H9 (cell line): ENCODE measurements at regions not wholly inside any gene's neighbourhood (a gene's known extent, or its start where the extent isn't known, plus 50 kb on each side); places are given as distances from the start of the nearest gene placed in this dataset.

Experiments
- DNase-seq: peaks from one replicate; pipeline ENCODE4 v3.0.0-alpha.2; 2017
- H2AFZ ChIP-seq: one replicate; pipeline ENCODE4 v1.6.1; 2013; ENCODE audit warnings: mild to moderate bottlenecking, low read length, control low read depth, moderate library complexity
- H2AK5ac ChIP-seq: 2 replicates; pipeline ENCODE4 v1.6.1; 2013; ENCODE audit warnings: low read length, control low read depth, mixed read lengths; ENCODE audit not compliant: insufficient read length
- H2BK120ac ChIP-seq: one replicate; pipeline ENCODE4 v1.6.1; 2013; ENCODE audit warnings: low read depth, mild to moderate bottlenecking, low read length, control low read depth, inconsistent platforms; ENCODE audit not compliant: poor library complexity, severe bottlenecking
- H2BK12ac ChIP-seq: 2 replicates; pipeline ENCODE4 v1.6.1; 2013; ENCODE audit warnings: low read length, control low read depth, mixed read lengths, low read depth; ENCODE audit not compliant: insufficient read length
- H2BK15ac ChIP-seq: 2 replicates; pipeline ENCODE4 v1.6.1; 2013; ENCODE audit warnings: low read depth, low read length, control low read depth
- H2BK20ac ChIP-seq: one replicate; pipeline ENCODE4 v1.6.1; 2013; ENCODE audit warnings: low read depth, mild to moderate bottlenecking, low read length, control low read depth, inconsistent platforms; ENCODE audit not compliant: poor library complexity, severe bottlenecking
- H2BK5ac ChIP-seq: 2 replicates; pipeline ENCODE4 v1.6.1; 2013; ENCODE audit warnings: low read length, control low read depth, mixed read lengths; ENCODE audit not compliant: insufficient read length
- H3K14ac ChIP-seq: 2 replicates; pipeline ENCODE4 v1.6.1; 2013; ENCODE audit warnings: low read length, control low read depth; ENCODE audit not compliant: insufficient read depth
- H3K18ac ChIP-seq: 2 replicates; pipeline ENCODE4 v1.6.1; 2013; ENCODE audit warnings: low read depth, mild to moderate bottlenecking, mixed read lengths, low read length, control low read depth; ENCODE audit not compliant: insufficient read length
- H3K23ac ChIP-seq: 2 replicates; pipeline ENCODE4 v1.6.1; 2013; ENCODE audit warnings: low read length, control low read depth, mixed read lengths, low read depth; ENCODE audit not compliant: insufficient read length
- H3K23me2 ChIP-seq: 2 replicates; pipeline ENCODE4 v1.6.1; 2013; ENCODE audit warnings: low read depth, mild to moderate bottlenecking, mixed read lengths, low read length, control low read depth; ENCODE audit not compliant: insufficient read length, poor library complexity, severe bottlenecking
- H3K27ac ChIP-seq: 2 replicates; pipeline ENCODE4 v1.5.1; 2013; ENCODE audit warnings: low read length, control low read depth, mixed read lengths, low read depth; ENCODE audit not compliant: insufficient read length
- H3K27me3 ChIP-seq: 2 replicates; pipeline ENCODE4 v1.6.1; 2013; ENCODE audit warnings: low read length, control low read depth, inconsistent platforms; ENCODE audit not compliant: insufficient read depth
- H3K4ac ChIP-seq: 2 replicates; pipeline ENCODE4 v1.6.1; 2013; ENCODE audit warnings: low read depth, mild to moderate bottlenecking, control low read depth, inconsistent platforms, low read length, moderate library complexity
- H3K4me1 ChIP-seq: 2 replicates; pipeline ENCODE4 v1.6.1; 2013; ENCODE audit warnings: low read length, control low read depth, inconsistent platforms; ENCODE audit not compliant: insufficient read depth
- H3K4me2 ChIP-seq: 2 replicates; pipeline ENCODE4 v1.6.1; 2013; ENCODE audit warnings: low read length, control low read depth, mixed read lengths; ENCODE audit not compliant: insufficient read length, insufficient read depth
- H3K56ac ChIP-seq: 2 replicates; pipeline ENCODE4 v1.6.1; 2013; ENCODE audit warnings: low read depth, mild to moderate bottlenecking, mixed read lengths, low read length, control low read depth; ENCODE audit not compliant: insufficient read length
- H3K79me1 ChIP-seq: 2 replicates; pipeline ENCODE4 v1.6.1; 2013; ENCODE audit warnings: low read depth, mild to moderate bottlenecking, moderate library complexity, low read length, control low read depth, inconsistent platforms; ENCODE audit not compliant: insufficient read depth, poor library complexity, severe bottlenecking
- H3K79me2 ChIP-seq: 2 replicates; pipeline ENCODE4 v1.6.1; 2013; ENCODE audit warnings: low read length, control low read depth, inconsistent platforms; ENCODE audit not compliant: insufficient read depth
- H3K9ac ChIP-seq: 2 replicates; pipeline ENCODE4 v1.6.1; 2013; ENCODE audit warnings: low read length, control low read depth, mixed read lengths; ENCODE audit not compliant: insufficient read length; ENCODE audit errors: extremely low read depth
- H3K9me3 ChIP-seq: one replicate; pipeline ENCODE4 v1.6.1; 2013; ENCODE audit warnings: low read depth, low read length, inconsistent platforms; ENCODE audit not compliant: control insufficient read depth
- H3T11ph ChIP-seq: one replicate; pipeline ENCODE4 v1.6.1; 2013; ENCODE audit warnings: mild to moderate bottlenecking, low read length, control low read depth, inconsistent platforms
- H4K20me1 ChIP-seq: one replicate; pipeline ENCODE4 v1.6.1; 2013; ENCODE audit not compliant: control insufficient read depth, insufficient read length, insufficient read depth
- H4K5ac ChIP-seq: 2 replicates; pipeline ENCODE4 v1.6.1; 2013; ENCODE audit warnings: low read depth, mild to moderate bottlenecking, mixed read lengths, low read length, control low read depth; ENCODE audit not compliant: insufficient read length
- H4K8ac ChIP-seq: replicated peaks from 2 replicates; pipeline ENCODE4 v1.6.1; 2013; ENCODE audit warnings: low read length, control low read depth, mixed read lengths, low read depth; ENCODE audit not compliant: insufficient read length
- H4K91ac ChIP-seq: 2 replicates; pipeline ENCODE4 v1.6.1; 2013; ENCODE audit warnings: low read depth, mild to moderate bottlenecking, moderate library complexity, mixed read lengths, low read length, control low read depth; ENCODE audit not compliant: insufficient read length
- H3K27ac Mint-ChIP-seq, 3 experiments: 2 replicates in 2 of 3; 3 replicates in 1 of 3; pipeline ENCODE4 v1.8.0; 2020 to 2021; ENCODE audit warnings: mixed read lengths in 3 of 3, mild to moderate bottlenecking in 1 of 3, moderate library complexity in 1 of 3
- H3K27me3 Mint-ChIP-seq: 2 replicates; pipeline ENCODE4 v1.8.0; 2021; ENCODE audit warnings: low read depth, mild to moderate bottlenecking, moderate library complexity, mixed read lengths
- H3K36me3 Mint-ChIP-seq, 3 experiments: 2 replicates in 2 of 3; 3 replicates in 1 of 3; pipeline ENCODE4 v1.8.0; 2020 to 2021; ENCODE audit warnings: low read depth in 3 of 3, mixed read lengths in 3 of 3; ENCODE audit not compliant: insufficient read depth in 1 of 3
- H3K4me1 Mint-ChIP-seq, 2 experiments: 2 replicates each; pipeline ENCODE4 v1.8.0; 2020; ENCODE audit warnings: mixed read lengths in 2 of 2
- H3K4me3 Mint-ChIP-seq, 2 experiments: 2 replicates in 1 of 2; 3 replicates in 1 of 2; pipeline ENCODE4 v1.8.0; 2020 to 2021; ENCODE audit warnings: mild to moderate bottlenecking in 2 of 2, mixed read lengths in 2 of 2, moderate library complexity in 1 of 2
- H3K9me3 Mint-ChIP-seq, 2 experiments: 2 replicates in 1 of 2; 3 replicates in 1 of 2; pipeline ENCODE4 v1.8.0; 2020; ENCODE audit warnings: mild to moderate bottlenecking in 2 of 2, mixed read lengths in 2 of 2, moderate library complexity in 1 of 2
- CTCF ChIP-seq: fragments of 200-600 bp; sonication (generic); conservative IDR thresholded peaks from 3 replicates; pipeline ENCODE4 v1.8.0; 2021; ENCODE audit warnings: antibody characterized with exemption, mild to moderate bottlenecking
- WGBS: extraction: QIAGEN DNeasy Blood & Tissue Kit; methylation state at CpG from one replicate; pipeline ENCODE4 v1.1.7; 2013; ENCODE audit warnings: missing lambda C conversion rate, low lambda C conversion rate, mixed read lengths; ENCODE audit not compliant: insufficient read length; ENCODE audit errors: extremely low coverage; 5-methylcytosine and 5-hydroxymethylcytosine counted together

GRCh38 chr20:7038029-7038428, 270.5 kb downstream of the BMP2 start:
- no peak overlapping the region for H2AFZ ChIP-seq
- H3K27ac Mint-ChIP-seq = no peak overlapping the region
- no peaks in the 10 kb centered on the region for H3K79me1 ChIP-seq
- no peak overlapping the region for H2BK5ac ChIP-seq
- no peaks in the 10 kb centered on the region for H3K23me2 ChIP-seq
- no peak overlapping the region for H3K18ac ChIP-seq
- no peak overlapping the region for H3K4ac ChIP-seq
- no peak for TF ChIP-seq CTCF
- H2BK15ac ChIP-seq = no peak overlapping the region
- no peak overlapping the region for H3T11ph ChIP-seq
- H3K9me3 ChIP-seq = no peaks in the 10 kb centered on the region
- H3K4me1 Mint-ChIP-seq = peaks cover 7% of the 10 kb centered on the region in 2 experiments; a peak in 3 of 4 replicates
- no peaks in the 10 kb centered on the region for H3K4me1 ChIP-seq
- no peak overlapping the region for H3K9ac ChIP-seq
- H3K23ac ChIP-seq = no peak overlapping the region
- H2BK12ac ChIP-seq = no peak overlapping the region
- 0 out of 5 replicates have a peak, but pooled peaks cover 0 to 3% of the 10 kb centered on the region in 2 experiments for H3K9me3 Mint-ChIP-seq
- no peak overlapping the region for H4K91ac ChIP-seq
- no peaks in the 10 kb centered on the region for H4K20me1 ChIP-seq
- no peak overlapping the region for H3K56ac ChIP-seq
- H3K79me2 ChIP-seq = no peaks in the 10 kb centered on the region
- H4K8ac ChIP-seq = no peak overlapping the region
- H3K4me3 Mint-ChIP-seq = no peak overlapping the region
- peaks cover 0 to 11% (median 0%) of the 10 kb centered on the region in 3 experiments; a peak in 2 of 7 replicates for H3K36me3 Mint-ChIP-seq
- H3K4me2 ChIP-seq = no peak overlapping the region
- no peak overlapping the region for H4K5ac ChIP-seq
- no peak for DNase-seq
- peaks cover 3% of the 10 kb centered on the region for H3K27me3 Mint-ChIP-seq
- H2BK120ac ChIP-seq = no peak overlapping the region
- no peak overlapping the region for H3K27ac ChIP-seq
- no CpG with 5 or more reads among the region's 2 CpGs for WGBS
- H3K27me3 ChIP-seq = no peaks in the 10 kb centered on the region
- H2AK5ac ChIP-seq = no peak overlapping the region
- H3K14ac ChIP-seq = no peak overlapping the region
- H2BK20ac ChIP-seq = no peak overlapping the region
